Peyer's patch (tissue), 4 donors: ENCODE measurements at regions not wholly inside any gene's neighbourhood (a gene's known extent, or its start where the extent isn't known, plus 50 kb on each side); places are given as distances from the start of the nearest gene placed in this dataset.

ENCODE experiments used
- POLR2A ChIP-seq, 2 donors: fragments of 450-650 bp; IDR thresholded peaks; one replicate each; pipeline ENCODE4 v1.5.1; 2017; ENCODE audit warnings: antibody characterized with exemption in 2 of 2, mild to moderate bottlenecking in 2 of 2, moderate library complexity in 2 of 2
- TF ChIP-seq, protein P1 (sequence below), 6 experiments: fragments of 450-650 bp in 4 of 6; fragments of 200-600 bp in 2 of 6; sonication (generic) in 1 of 6; IDR thresholded peaks; one replicate each; pipeline ENCODE4 v1.5.1; 2017 to 2019; ENCODE audit warnings: antibody characterized with exemption in 6 of 6, mild to moderate bottlenecking in 3 of 6, moderate library complexity in 1 of 6

DNA sequence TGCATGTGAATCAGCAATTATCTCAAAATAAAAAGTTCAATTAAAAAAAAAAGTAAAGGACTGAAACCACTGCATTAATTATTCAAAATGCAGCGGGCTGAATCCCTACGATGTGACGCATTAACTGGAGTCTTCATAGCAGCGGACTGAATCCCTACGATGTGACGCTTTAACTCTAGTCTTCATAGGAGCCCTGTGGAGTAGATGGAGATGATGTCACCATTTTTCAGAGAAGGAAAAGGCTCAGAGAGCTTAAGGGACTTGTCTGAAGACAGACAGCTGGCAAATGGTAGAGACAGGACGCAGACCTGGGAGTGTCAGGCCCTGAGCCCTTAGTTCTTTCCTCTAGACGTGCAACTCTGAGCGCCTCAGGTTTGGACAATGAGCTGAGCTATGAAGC lies 168.0 kb upstream of the MYL2 start:
- TF ChIP-seq, protein P1, sequence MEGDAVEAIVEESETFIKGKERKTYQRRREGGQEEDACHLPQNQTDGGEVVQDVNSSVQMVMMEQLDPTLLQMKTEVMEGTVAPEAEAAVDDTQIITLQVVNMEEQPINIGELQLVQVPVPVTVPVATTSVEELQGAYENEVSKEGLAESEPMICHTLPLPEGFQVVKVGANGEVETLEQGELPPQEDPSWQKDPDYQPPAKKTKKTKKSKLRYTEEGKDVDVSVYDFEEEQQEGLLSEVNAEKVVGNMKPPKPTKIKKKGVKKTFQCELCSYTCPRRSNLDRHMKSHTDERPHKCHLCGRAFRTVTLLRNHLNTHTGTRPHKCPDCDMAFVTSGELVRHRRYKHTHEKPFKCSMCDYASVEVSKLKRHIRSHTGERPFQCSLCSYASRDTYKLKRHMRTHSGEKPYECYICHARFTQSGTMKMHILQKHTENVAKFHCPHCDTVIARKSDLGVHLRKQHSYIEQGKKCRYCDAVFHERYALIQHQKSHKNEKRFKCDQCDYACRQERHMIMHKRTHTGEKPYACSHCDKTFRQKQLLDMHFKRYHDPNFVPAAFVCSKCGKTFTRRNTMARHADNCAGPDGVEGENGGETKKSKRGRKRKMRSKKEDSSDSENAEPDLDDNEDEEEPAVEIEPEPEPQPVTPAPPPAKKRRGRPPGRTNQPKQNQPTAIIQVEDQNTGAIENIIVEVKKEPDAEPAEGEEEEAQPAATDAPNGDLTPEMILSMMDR (IDR thresholded peaks at IDR 0.05), result no peak
- no peak for TF ChIP-seq POLR2A (IDR thresholded peaks at IDR 0.05)
